ENCODE measurements at regions not wholly inside any gene's neighbourhood (a gene's known extent, or its start where the extent isn't known, plus 50 kb on each side); places are given as distances from the start of the nearest gene placed in this dataset.

DNA sequence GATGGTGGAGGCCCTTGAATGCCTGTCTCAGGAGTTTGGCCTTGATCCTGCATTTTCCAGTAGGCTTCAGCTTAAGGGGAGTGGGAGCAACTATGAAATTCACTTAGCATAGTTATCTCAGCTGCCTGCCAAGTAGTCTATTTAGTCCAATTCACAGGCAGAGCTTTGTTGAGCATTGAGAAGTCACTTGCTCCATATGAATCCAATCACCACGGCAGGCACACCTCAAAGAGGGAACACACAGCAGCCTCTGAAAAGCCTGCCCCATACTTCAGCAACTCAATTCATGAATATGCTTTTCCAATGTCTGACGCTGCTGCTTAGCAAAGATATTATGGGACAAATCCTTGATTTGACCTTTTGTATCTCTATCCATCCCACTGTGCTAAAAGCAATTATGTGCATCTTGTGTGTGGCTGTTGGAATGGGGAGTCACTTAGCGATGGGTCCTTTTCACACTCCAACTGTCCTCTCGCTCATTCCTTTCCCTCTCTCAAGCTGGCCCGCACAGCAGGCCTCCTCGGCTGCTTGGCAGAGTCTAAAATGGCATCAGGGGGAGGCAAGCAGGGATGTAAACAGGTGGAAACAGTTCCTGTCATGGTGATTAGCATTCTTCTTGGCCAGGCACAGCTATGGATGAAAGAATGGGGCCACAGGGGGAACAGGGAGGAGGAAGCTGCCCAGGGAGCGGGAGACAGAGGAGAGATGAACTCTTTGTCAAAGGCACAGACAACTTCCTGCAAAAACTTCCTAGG lies 56.0 kb upstream of the LRPPRC start:
- Histone ChIP-seq H3K9me3 (no peaks in the 10 kb centered on the region), H3K27ac (ENCODE audit: low read length) (no peak overlapping the region), H3K36me3 (ENCODE audit: control insufficient read depth in 2 of 2, extremely low read depth in 1 of 2, insufficient read depth in 1 of 2, low read length in 1 of 2) (no peaks in the 10 kb centered on the region), H3K27me3 (replicated peaks in 1 of 2; ENCODE audit: control insufficient read depth in 2 of 2, extremely low read depth in 1 of 2, insufficient read depth in 2 of 2, low read length in 1 of 2) (no peaks in the 10 kb centered on the region), H3K4me1 (ENCODE audit: control insufficient read depth in 1 of 2, extremely low read depth in 1 of 2, insufficient read depth in 2 of 2, low read length in 2 of 2) (no peaks in the 10 kb centered on the region), H3K4me3 (ENCODE audit: control insufficient read depth in 1 of 2, extremely low read depth in 1 of 2, low read length in 1 of 2) (no peak overlapping the region)
- WGBS (ENCODE audit: insufficient coverage) = 70% methylated on average over 2 of the region's 7 CpGs
- no peak overlapping the region for H3K27ac Mint-ChIP-seq
- no peaks in the 10 kb centered on the region for H3K27me3 Mint-ChIP-seq
- H3K4me3 Mint-ChIP-seq = no peak overlapping the region
- no peak for ATAC-seq (replicated peaks in 1 of 4)
- ChIA-PET CTCF (interaction anchor here (0.5 to 0.7 kb wide), 2 partner anchors 8 kb away, joined by 3 read pairs; no protein-coding TSS in a partner anchor), POLR2A (no interaction called here)
- no peaks in the 10 kb centered on the region for H3K9me3 Mint-ChIP-seq
- no peak for DNase-seq
- H3K4me1 Mint-ChIP-seq = no peaks in the 10 kb centered on the region
- no peaks in the 10 kb centered on the region for H3K36me3 Mint-ChIP-seq

DNA sequence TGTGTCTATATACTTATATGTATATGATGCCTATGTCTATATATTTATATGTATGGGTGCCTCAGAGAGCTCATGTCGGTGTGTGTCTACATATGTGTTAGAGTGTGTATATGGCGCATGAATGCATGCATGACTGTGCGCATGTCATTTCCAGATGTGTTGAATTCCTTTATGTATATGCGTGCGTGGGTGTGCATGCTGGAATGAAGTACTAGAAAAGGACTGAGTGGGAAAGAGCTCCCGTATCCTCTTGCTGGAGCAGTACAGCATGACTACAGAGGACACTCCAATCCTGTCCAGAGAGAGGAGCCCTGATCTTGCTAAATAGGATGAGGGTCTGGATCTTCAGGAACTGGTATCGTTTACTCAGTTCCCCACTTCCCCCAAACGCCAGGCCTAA lies 56.8 kb upstream of the LRPPRC start:
- Histone ChIP-seq H3K27me3 (replicated peaks in 1 of 2; ENCODE audit: control insufficient read depth in 2 of 2, extremely low read depth in 1 of 2, insufficient read depth in 2 of 2, low read length in 1 of 2) (no peaks in the 10 kb centered on the region), H3K4me3 (ENCODE audit: control insufficient read depth in 1 of 2, extremely low read depth in 1 of 2, low read length in 1 of 2) (no peak overlapping the region), H3K4me1 (ENCODE audit: control insufficient read depth in 1 of 2, extremely low read depth in 1 of 2, insufficient read depth in 2 of 2, low read length in 2 of 2) (no peaks in the 10 kb centered on the region), H3K36me3 (ENCODE audit: control insufficient read depth in 2 of 2, extremely low read depth in 1 of 2, insufficient read depth in 1 of 2, low read length in 1 of 2) (no peaks in the 10 kb centered on the region), H3K9me3 (no peaks in the 10 kb centered on the region), H3K27ac (ENCODE audit: low read length) (no peak overlapping the region)
- DNase-seq (no peak), ATAC-seq (replicated peaks in 1 of 4) (no peak)
- Mint-ChIP-seq H3K4me3 (no peak overlapping the region), H3K27me3 (no peaks in the 10 kb centered on the region), H3K9me3 (no peaks in the 10 kb centered on the region), H3K27ac (no peak overlapping the region), H3K36me3 (no peaks in the 10 kb centered on the region), H3K4me1 (no peaks in the 10 kb centered on the region)
- CTCF ChIA-PET = interaction anchor here (0.5 to 0.7 kb wide), 2 partner anchors 9 kb away, joined by 3 read pairs; no protein-coding TSS in a partner anchor
- WGBS (ENCODE audit: insufficient coverage) = 96% methylated on average over 6 of the region's 8 CpGs
- POLR2A ChIA-PET = no interaction called here

DNA sequence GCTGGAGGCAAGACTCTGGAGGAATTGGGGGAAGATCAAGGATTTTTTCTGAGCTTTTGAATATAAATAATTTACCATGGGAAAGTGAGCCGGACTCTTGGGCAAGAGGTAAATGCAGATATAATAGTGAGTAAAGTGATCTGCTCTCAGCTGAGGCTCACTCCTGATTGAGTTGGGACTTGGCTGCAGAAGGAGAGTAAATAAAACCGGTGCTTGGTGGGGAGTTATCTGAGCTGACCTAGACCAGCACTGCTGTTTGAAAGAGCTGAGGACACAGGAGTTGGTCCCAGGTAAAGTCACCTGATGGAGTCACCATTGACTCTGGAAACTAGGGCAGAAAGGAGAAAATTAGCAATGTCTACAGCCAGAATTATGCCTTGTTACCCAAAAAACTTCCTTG lies 57.3 kb upstream of the LRPPRC start:
- 80% methylated on average over 2 of the region's 2 CpGs for WGBS (ENCODE audit: insufficient coverage)
- Mint-ChIP-seq H3K4me1 (no peaks in the 10 kb centered on the region), H3K4me3 (no peak overlapping the region), H3K27ac (no peak overlapping the region), H3K9me3 (no peaks in the 10 kb centered on the region), H3K27me3 (no peaks in the 10 kb centered on the region), H3K36me3 (no peaks in the 10 kb centered on the region)
- POLR2A ChIA-PET = no interaction called here
- CTCF ChIA-PET = interaction anchor here in 1 of 2 donors (0.6 kb wide), 1 partner anchor 91 kb away, joined by 4 read pairs; no protein-coding TSS in a partner anchor
- DNase-seq = no peak
- H3K4me1 ChIP-seq (ENCODE audit: control insufficient read depth in 1 of 2, extremely low read depth in 1 of 2, insufficient read depth in 2 of 2, low read length in 2 of 2) = no peaks in the 10 kb centered on the region
- no peak overlapping the region for H3K4me3 ChIP-seq (ENCODE audit: control insufficient read depth in 1 of 2, extremely low read depth in 1 of 2, low read length in 1 of 2)
- no peaks in the 10 kb centered on the region for H3K27me3 ChIP-seq (replicated peaks in 1 of 2; ENCODE audit: control insufficient read depth in 2 of 2, extremely low read depth in 1 of 2, insufficient read depth in 2 of 2, low read length in 1 of 2)
- no peak overlapping the region for H3K27ac ChIP-seq (ENCODE audit: low read length)
- ATAC-seq (replicated peaks in 1 of 4) = no peak
- H3K36me3 ChIP-seq (ENCODE audit: control insufficient read depth in 2 of 2, extremely low read depth in 1 of 2, insufficient read depth in 1 of 2, low read length in 1 of 2) = no peaks in the 10 kb centered on the region
- H3K9me3 ChIP-seq = no peaks in the 10 kb centered on the region

DNA sequence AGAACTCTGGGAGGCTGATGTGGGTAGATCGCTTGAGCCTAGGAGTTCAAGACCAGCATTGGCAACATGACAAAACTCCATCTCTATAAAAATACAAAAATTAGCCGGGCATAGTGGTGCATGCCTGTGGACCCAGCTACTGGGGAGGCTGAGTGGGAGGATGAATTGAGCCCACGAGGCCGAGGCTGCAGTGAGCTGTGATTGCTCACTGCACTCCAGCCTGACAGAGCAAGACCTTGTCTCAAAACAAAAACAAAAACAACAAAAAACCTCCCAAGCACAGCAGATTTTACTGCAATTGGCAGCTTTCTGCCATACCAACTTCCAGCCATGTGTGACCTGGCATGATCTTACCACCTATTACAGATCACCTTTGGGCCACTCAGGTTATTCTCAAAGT lies 57.7 kb upstream of the LRPPRC start:
- ATAC-seq (replicated peaks in 1 of 4) = no peak
- H3K36me3 ChIP-seq (ENCODE audit: control insufficient read depth in 2 of 2, extremely low read depth in 1 of 2, insufficient read depth in 1 of 2, low read length in 1 of 2) = no peaks in the 10 kb centered on the region
- H3K9me3 ChIP-seq = no peaks in the 10 kb centered on the region
- Mint-ChIP-seq H3K4me3 (no peak overlapping the region), H3K27ac (no peak overlapping the region), H3K36me3 (no peaks in the 10 kb centered on the region), H3K4me1 (no peaks in the 10 kb centered on the region), H3K9me3 (no peaks in the 10 kb centered on the region), H3K27me3 (no peaks in the 10 kb centered on the region)
- no peaks in the 10 kb centered on the region for H3K4me1 ChIP-seq (ENCODE audit: control insufficient read depth in 1 of 2, extremely low read depth in 1 of 2, insufficient read depth in 2 of 2, low read length in 2 of 2)
- H3K4me3 ChIP-seq (ENCODE audit: control insufficient read depth in 1 of 2, extremely low read depth in 1 of 2, low read length in 1 of 2) = no peak overlapping the region
- WGBS (ENCODE audit: insufficient coverage) = no CpG with 5 or more reads among the region's 4 CpGs
- H3K27me3 ChIP-seq (replicated peaks in 1 of 2; ENCODE audit: control insufficient read depth in 2 of 2, extremely low read depth in 1 of 2, insufficient read depth in 2 of 2, low read length in 1 of 2) = no peaks in the 10 kb centered on the region
- DNase-seq = no peak
- no peak overlapping the region for H3K27ac ChIP-seq (ENCODE audit: low read length)
- POLR2A ChIA-PET = no interaction called here
- CTCF ChIA-PET = interaction anchor here in 1 of 2 donors (0.6 kb wide), 1 partner anchor 91 kb away, joined by 4 read pairs; no protein-coding TSS in a partner anchor

DNA sequence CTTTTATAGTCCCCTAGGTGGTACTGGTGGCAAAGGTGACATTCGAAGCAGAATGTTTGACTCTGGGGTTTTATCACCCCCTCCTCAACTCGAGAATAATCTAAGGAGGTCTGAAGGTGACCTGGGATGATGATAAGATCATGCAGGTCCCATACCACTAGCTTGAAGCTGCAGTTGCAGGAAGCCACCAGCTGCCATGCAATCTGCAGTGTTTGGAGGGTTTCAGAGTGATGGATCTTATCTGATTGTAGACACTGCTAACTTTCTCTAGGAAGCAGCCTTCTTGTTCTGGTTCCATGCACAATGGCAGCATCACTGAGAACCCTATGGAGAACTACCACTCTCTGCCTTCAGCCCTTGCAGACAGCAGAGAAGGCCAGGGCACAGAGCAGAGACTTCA lies 59.4 kb upstream of the LRPPRC start:
- WGBS (ENCODE audit: insufficient coverage) = no CpG with 5 or more reads among the region's 2 CpGs

DNA sequence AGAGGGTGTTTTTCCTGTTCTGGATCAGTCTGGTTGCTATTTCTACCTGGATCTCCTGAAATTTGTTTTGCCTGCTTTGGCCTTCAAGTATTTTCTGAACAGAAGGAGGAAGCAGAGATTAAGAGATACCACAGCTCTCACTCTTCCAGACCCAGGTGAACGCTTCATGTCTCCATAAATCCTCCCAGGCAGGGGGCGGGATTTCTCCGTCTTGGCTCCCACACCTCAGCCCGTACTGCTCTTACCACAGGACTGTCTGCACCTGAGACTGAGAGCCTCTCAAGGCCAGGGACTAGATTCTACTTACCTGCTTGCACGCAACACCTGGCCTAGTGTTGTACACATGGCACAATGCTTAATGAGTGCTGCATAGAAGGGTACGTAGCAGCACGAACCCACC lies 59.9 kb upstream of the LRPPRC start:
- H3K27me3 Mint-ChIP-seq = peaks cover 0 to 2% of the 10 kb centered on the region in 2 donors
- no peaks in the 10 kb centered on the region for H3K36me3 Mint-ChIP-seq
- H3K9me3 ChIP-seq = no peaks in the 10 kb centered on the region
- ATAC-seq (replicated peaks in 1 of 4) (no peak), DNase-seq (no peak)
- H3K4me1 Mint-ChIP-seq = no peaks in the 10 kb centered on the region
- no peaks in the 10 kb centered on the region for H3K27me3 ChIP-seq (replicated peaks in 1 of 2; ENCODE audit: control insufficient read depth in 2 of 2, extremely low read depth in 1 of 2, insufficient read depth in 2 of 2, low read length in 1 of 2)
- H3K27ac ChIP-seq (ENCODE audit: low read length) = no peak overlapping the region
- POLR2A ChIA-PET = interaction anchor here in 1 of 2 donors (0.6 kb wide), 1 partner anchor 10 kb away, joined by 3 read pairs; no protein-coding TSS in a partner anchor
- no peak overlapping the region for H3K4me3 Mint-ChIP-seq
- H3K27ac Mint-ChIP-seq = no peak overlapping the region
- no peaks in the 10 kb centered on the region for H3K4me1 ChIP-seq (ENCODE audit: control insufficient read depth in 1 of 2, extremely low read depth in 1 of 2, insufficient read depth in 2 of 2, low read length in 2 of 2)
- no peak overlapping the region for H3K4me3 ChIP-seq (ENCODE audit: control insufficient read depth in 1 of 2, extremely low read depth in 1 of 2, low read length in 1 of 2)
- H3K36me3 ChIP-seq (ENCODE audit: control insufficient read depth in 2 of 2, extremely low read depth in 1 of 2, insufficient read depth in 1 of 2, low read length in 1 of 2) = no peaks in the 10 kb centered on the region
- H3K9me3 Mint-ChIP-seq = no peaks in the 10 kb centered on the region
- CTCF ChIA-PET = no interaction called here
- 90% methylated on average over 6 of the region's 7 CpGs for WGBS (ENCODE audit: insufficient coverage)

More for the DNA sequence above, 59.4 kb upstream of the LRPPRC start:
- no peaks in the 10 kb centered on the region for H3K9me3 ChIP-seq
- Mint-ChIP-seq H3K9me3 (no peaks in the 10 kb centered on the region), H3K27me3 (peaks cover 0 to 2% of the 10 kb centered on the region in 2 donors), H3K4me3 (no peak overlapping the region), H3K27ac (no peak overlapping the region), H3K36me3 (no peaks in the 10 kb centered on the region), H3K4me1 (no peaks in the 10 kb centered on the region)
- ChIA-PET CTCF (no interaction called here), POLR2A (interaction anchor here in 1 of 2 donors (0.6 kb wide), 1 partner anchor 9 kb away, joined by 3 read pairs; no protein-coding TSS in a partner anchor)
- H3K36me3 ChIP-seq (ENCODE audit: control insufficient read depth in 2 of 2, extremely low read depth in 1 of 2, insufficient read depth in 1 of 2, low read length in 1 of 2) = no peaks in the 10 kb centered on the region
- ATAC-seq (replicated peaks in 1 of 4) (no peak), DNase-seq (no peak)
- H3K4me3 ChIP-seq (ENCODE audit: control insufficient read depth in 1 of 2, extremely low read depth in 1 of 2, low read length in 1 of 2) = no peak overlapping the region
- no peaks in the 10 kb centered on the region for H3K27me3 ChIP-seq (replicated peaks in 1 of 2; ENCODE audit: control insufficient read depth in 2 of 2, extremely low read depth in 1 of 2, insufficient read depth in 2 of 2, low read length in 1 of 2)
- no peak overlapping the region for H3K27ac ChIP-seq (ENCODE audit: low read length)
- H3K4me1 ChIP-seq (ENCODE audit: control insufficient read depth in 1 of 2, extremely low read depth in 1 of 2, insufficient read depth in 2 of 2, low read length in 2 of 2) = no peaks in the 10 kb centered on the region
